Activated T-cell treated with anti-CD3 and anti-CD28 coated beads, Interleukin-2, amount 50 U/mL, for 4 hours (primary cell): ENCODE measurements at regions not wholly inside any gene's neighbourhood (a gene's known extent, or its start where the extent isn't known, plus 50 kb on each side); places are given as distances from the start of the nearest gene placed in this dataset.

Experiments
- ATAC-seq, 2 donors: fragments of 200-7000 bp; cut with Tn5 transposase; one replicate each; pipeline ENCODE4 v1.10.0; 2021
- DNase-seq: peaks from one replicate; pipeline ENCODE4 v3.0.0-alpha.2; 2020
- H3K27me3 Mint-ChIP-seq: one replicate; pipeline ENCODE4 v1.8.0; 2021; ENCODE audit warnings: low read depth, mixed read lengths
- H3K36me3 Mint-ChIP-seq: one replicate; pipeline ENCODE4 v1.8.0; 2022; ENCODE audit warnings: mixed read lengths; ENCODE audit not compliant: insufficient read depth
- H3K4me1 Mint-ChIP-seq: one replicate; pipeline ENCODE4 v1.8.0; 2021; ENCODE audit warnings: low read depth, mixed read lengths
- H3K4me3 Mint-ChIP-seq: one replicate; pipeline ENCODE4 v1.8.0; 2021; ENCODE audit warnings: mild to moderate bottlenecking, moderate library complexity, mixed read lengths
- H3K9me3 Mint-ChIP-seq: one replicate; pipeline ENCODE4 v1.8.0; 2021; ENCODE audit warnings: mixed read lengths

DNA sequence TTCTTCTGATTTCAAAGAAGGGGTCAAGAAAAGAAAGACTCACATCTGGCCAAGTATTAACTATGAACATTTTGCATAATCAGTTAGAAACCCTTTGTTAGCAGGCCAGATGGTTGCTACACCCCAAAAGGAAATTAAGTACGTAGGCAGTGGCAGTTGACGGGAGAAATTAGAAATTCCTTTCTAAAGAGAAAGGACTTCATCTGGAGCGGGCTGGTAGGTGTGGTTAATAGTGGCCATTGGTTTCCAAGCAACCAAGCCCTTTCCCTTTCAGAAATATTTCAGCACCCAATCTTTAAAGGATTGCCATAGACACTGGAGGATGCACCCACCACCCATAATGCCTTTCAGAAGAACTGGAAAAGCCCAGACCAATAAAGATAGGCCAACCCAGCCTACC, 235.7 kb upstream of the LDB2 start:
- Mint-ChIP-seq H3K36me3 (no peaks in the 10 kb centered on the region), H3K27me3 (peaks cover 5% of the 10 kb centered on the region), H3K4me3 (no peak overlapping the region), H3K4me1 (no peaks in the 10 kb centered on the region), H3K9me3 (peaks cover 12% of the 10 kb centered on the region)
- DNase-seq (no peak), ATAC-seq (no peak)

DNA sequence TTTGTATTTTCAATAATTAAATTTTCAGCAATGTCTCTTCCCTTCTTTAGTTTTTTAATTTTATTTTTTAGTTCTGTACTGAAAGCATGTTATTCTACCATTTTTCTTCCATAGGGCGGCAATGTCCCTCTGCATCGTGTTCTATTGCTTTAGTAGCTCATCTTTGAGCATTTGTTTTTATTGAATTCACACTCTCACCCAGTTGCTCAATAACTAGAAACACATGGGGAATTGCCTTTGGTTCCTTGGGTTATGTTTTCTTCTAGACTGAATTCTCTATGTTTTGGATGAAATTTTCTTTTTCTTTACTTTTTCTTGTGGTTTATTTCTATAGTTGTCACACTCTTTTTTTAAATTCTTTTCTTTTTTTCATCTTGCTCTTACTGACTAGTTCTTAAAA, 233.8 kb upstream of the LDB2 start:
- no peaks in the 10 kb centered on the region for H3K4me1 Mint-ChIP-seq
- H3K27me3 Mint-ChIP-seq: peaks cover 5% of the 10 kb centered on the region
- H3K4me3 Mint-ChIP-seq: no peak overlapping the region
- ATAC-seq (no peak), DNase-seq (no peak)
- H3K9me3 Mint-ChIP-seq: peaks cover 6% of the 10 kb centered on the region
- H3K36me3 Mint-ChIP-seq: no peaks in the 10 kb centered on the region

DNA sequence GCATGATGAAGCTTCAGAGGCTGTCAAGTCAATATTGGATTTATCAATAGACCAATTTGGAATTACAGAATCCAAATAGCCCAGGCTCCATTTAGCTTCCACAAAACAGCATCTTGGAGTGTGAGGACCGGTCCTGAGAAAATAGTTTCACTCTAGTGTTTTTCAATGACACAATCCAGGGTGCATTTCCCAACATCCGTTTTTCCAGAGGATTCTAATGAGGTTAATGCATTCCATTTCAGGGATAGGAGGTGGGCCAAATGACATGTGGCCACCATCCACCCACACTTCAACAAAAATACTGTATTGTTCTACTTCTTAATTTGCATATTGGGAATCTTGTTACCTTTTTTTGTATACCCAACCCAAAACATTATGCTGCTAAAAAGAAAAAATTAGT, 229.8 kb upstream of the LDB2 start:
- Mint-ChIP-seq H3K36me3 (no peaks in the 10 kb centered on the region), H3K4me3 (no peak overlapping the region), H3K9me3 (no peaks in the 10 kb centered on the region), H3K4me1 (no peaks in the 10 kb centered on the region), H3K27me3 (no peaks in the 10 kb centered on the region)
- DNase-seq (no peak), ATAC-seq (no peak)

DNA sequence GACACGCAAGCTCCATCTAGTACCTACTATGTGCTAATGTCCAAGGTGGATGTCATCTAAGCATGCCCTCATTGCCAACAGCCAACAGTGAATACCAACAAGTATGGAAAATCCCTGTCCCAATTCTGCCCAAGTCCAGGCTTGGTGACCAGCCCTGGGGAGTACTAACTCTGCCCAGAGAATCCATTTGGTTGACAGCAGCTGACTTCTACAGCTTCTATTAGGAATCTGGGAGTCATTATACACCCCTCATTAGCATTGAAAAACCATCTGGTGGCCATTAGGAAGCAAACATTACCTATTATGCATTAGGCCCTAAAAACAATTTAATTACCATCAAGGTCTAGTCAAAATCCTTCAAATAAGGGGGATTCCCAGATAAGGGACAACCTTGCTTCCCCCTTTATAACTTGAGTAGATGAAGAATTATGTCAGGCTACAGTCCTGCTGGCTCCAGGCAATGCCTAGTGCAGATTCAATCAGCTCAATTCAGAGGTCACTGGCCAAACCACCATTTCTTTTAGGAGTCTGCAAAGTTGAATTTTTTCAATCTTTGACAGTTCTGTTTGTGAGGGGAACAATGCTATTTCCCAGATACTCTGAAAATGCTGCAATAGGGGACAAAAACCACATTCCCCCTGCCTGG, 228.0 kb upstream of the LDB2 start:
- Mint-ChIP-seq H3K36me3 (no peaks in the 10 kb centered on the region), H3K9me3 (no peaks in the 10 kb centered on the region)
- ATAC-seq: no peak

GRCh38 chr4:17124767-17125166, 226.3 kb upstream of the LDB2 start:
- Mint-ChIP-seq H3K4me3 (no peak overlapping the region), H3K9me3 (no peaks in the 10 kb centered on the region), H3K27me3 (no peaks in the 10 kb centered on the region), H3K36me3 (no peaks in the 10 kb centered on the region), H3K4me1 (no peaks in the 10 kb centered on the region)
- DNase-seq: no peak
- ATAC-seq: no peak

More for the DNA sequence above, 228.0 kb upstream of the LDB2 start:
- DNase-seq: no peak
- Mint-ChIP-seq H3K4me1 (no peaks in the 10 kb centered on the region), H3K27me3 (no peaks in the 10 kb centered on the region), H3K4me3 (no peak overlapping the region)

DNA sequence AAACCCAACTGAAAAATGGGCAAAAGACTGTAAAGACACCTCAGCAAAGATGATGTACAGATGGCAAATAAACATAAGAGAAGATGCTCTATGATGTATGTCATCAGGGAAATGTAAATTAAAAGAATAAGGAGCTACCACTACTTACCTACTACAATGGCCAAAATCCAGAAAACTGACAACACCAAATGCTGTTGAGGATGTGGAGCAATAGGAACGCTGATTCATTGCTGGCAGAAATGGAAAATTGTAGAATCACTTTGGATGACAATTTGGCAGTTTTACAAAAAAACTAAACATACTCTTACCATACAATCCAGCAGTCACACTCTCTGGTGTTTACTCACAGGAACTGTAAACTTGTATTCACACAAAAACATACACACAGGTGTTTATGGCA, 222.3 kb upstream of the LDB2 start:
- H3K4me1 Mint-ChIP-seq: no peaks in the 10 kb centered on the region
- no peak overlapping the region for H3K4me3 Mint-ChIP-seq
- no peaks in the 10 kb centered on the region for H3K36me3 Mint-ChIP-seq
- peaks cover 2% of the 10 kb centered on the region for H3K27me3 Mint-ChIP-seq
- no peak for ATAC-seq
- no peaks in the 10 kb centered on the region for H3K9me3 Mint-ChIP-seq
- DNase-seq: no peak

GRCh38 chr4:17117746-17118145, 219.3 kb upstream of the LDB2 start:
- no peak overlapping the region for H3K4me3 Mint-ChIP-seq
- ATAC-seq (no peak), DNase-seq (no peak)
- H3K9me3 Mint-ChIP-seq: no peaks in the 10 kb centered on the region
- H3K27me3 Mint-ChIP-seq: peaks cover 4% of the 10 kb centered on the region
- H3K4me1 Mint-ChIP-seq: no peaks in the 10 kb centered on the region
- no peaks in the 10 kb centered on the region for H3K36me3 Mint-ChIP-seq

DNA sequence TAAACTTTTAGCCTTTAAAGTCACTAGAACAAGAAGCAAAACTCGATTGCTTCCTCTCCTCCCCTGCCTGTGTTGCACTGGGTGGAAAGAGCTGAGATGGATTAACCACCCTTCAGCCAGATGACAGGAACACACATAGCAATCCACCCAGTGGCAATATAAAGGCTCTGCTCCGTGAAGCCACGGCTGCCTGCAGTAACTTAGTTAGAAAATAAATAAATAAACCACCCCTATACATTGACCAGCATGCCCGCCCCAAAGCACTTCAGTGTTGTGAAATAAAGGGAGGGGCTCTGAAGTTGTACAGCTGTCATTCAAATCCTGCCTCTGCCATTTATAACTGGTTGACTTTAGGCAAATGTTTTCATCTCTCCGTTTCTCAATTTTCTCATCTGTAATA, 217.1 kb upstream of the LDB2 start:
- H3K9me3 Mint-ChIP-seq: no peaks in the 10 kb centered on the region
- no peaks in the 10 kb centered on the region for H3K36me3 Mint-ChIP-seq
- ATAC-seq: no peak
- H3K4me1 Mint-ChIP-seq: no peaks in the 10 kb centered on the region
- H3K27me3 Mint-ChIP-seq: peaks cover 4% of the 10 kb centered on the region
- no peak overlapping the region for H3K4me3 Mint-ChIP-seq
- no peak for DNase-seq

DNA sequence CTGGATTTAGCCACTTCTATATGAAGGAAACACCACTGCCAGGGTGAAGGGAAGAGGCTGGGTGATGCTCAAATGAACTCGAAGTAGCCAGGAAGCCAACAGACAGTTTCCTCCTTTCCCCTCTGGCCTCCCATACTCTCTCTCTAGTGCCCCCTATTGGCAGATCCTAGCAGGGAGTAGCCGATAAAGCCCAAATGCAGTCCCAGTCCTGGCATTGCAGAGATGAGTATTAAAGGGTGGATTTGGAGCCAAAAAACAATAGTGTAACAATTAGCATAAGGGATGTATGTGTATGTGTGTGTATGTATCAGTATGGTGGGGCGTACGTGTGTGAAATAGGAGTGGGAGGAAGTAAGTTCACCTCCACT, 213.8 kb upstream of the LDB2 start:
- ATAC-seq (no peak), DNase-seq (no peak)
- no peaks in the 10 kb centered on the region for H3K4me1 Mint-ChIP-seq
- H3K27me3 Mint-ChIP-seq: peaks cover 4% of the 10 kb centered on the region
- H3K36me3 Mint-ChIP-seq: no peaks in the 10 kb centered on the region
- no peak overlapping the region for H3K4me3 Mint-ChIP-seq
- peaks cover 6% of the 10 kb centered on the region for H3K9me3 Mint-ChIP-seq

DNA sequence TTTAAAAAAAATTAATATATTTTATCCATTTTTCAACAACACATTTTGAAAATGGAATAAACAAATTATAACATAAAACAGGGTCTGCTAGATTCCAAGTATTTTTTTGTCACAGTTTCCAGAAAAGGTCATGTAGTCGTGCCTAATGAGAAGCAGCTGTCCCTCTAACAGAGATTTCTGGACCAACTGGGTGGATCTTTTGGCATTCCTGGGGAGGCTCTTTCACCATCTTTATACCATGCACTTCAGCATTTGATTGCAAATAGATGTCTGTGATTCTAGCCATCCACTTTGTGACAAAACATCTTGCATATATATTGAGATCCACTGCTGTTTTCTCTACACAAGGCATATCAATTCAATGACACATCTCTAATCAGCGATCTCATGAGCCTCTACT, 210.7 kb upstream of the LDB2 start:
- H3K27me3 Mint-ChIP-seq: peaks cover 2% of the 10 kb centered on the region
- peaks cover 6% of the 10 kb centered on the region for H3K9me3 Mint-ChIP-seq
- H3K4me3 Mint-ChIP-seq: no peak overlapping the region
- no peak for DNase-seq
- H3K4me1 Mint-ChIP-seq: no peaks in the 10 kb centered on the region
- H3K36me3 Mint-ChIP-seq: no peaks in the 10 kb centered on the region
- no peak for ATAC-seq

- Mint-ChIP-seq H3K4me3 (no peak overlapping the region), H3K4me1 (no peaks in the 10 kb centered on the region), H3K27me3 (no peaks in the 10 kb centered on the region), H3K9me3 (no peaks in the 10 kb centered on the region), H3K36me3 (no peaks in the 10 kb centered on the region)
- ATAC-seq: no peak
- no peak for DNase-seq
These were observed 204.8 kb upstream of the LDB2 start for GRCh38 chr4:17103231-17103630.

GRCh38 chr4:17098996-17099395, 200.6 kb upstream of the LDB2 start:
- no peak overlapping the region for H3K4me3 Mint-ChIP-seq
- no peak for DNase-seq
- peaks cover 2% of the 10 kb centered on the region for H3K27me3 Mint-ChIP-seq
- ATAC-seq: no peak
- H3K36me3 Mint-ChIP-seq: no peaks in the 10 kb centered on the region
- no peaks in the 10 kb centered on the region for H3K9me3 Mint-ChIP-seq
- H3K4me1 Mint-ChIP-seq: no peaks in the 10 kb centered on the region

DNA sequence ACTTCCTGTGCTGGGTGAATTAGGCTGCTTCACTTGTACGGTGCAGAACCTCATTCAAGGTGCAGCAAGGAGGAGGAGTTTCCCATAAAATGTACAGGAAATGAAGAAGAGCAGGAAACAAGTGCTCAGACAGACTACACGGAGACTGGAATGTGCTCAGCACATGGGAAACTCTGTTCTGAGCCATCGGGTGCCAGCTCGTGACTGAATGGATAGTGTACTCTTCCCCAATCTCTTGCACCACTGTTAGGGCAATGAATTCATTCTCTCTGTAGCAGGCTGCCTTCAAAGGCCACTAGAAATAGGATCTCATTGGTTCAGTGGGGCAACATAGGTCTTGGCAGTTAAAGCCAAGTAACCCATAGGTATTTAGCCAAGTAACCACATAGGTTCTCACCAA, 200.0 kb upstream of the LDB2 start:
- DNase-seq (no peak), ATAC-seq (no peak)
- no peaks in the 10 kb centered on the region for H3K36me3 Mint-ChIP-seq
- no peak overlapping the region for H3K4me3 Mint-ChIP-seq
- H3K9me3 Mint-ChIP-seq: no peaks in the 10 kb centered on the region
- H3K4me1 Mint-ChIP-seq: no peaks in the 10 kb centered on the region
- peaks cover 2% of the 10 kb centered on the region for H3K27me3 Mint-ChIP-seq

- no peaks in the 10 kb centered on the region for H3K9me3 Mint-ChIP-seq
- peaks cover 2% of the 10 kb centered on the region for H3K27me3 Mint-ChIP-seq
- DNase-seq (no peak), ATAC-seq (no peak)
- no peaks in the 10 kb centered on the region for H3K36me3 Mint-ChIP-seq
- H3K4me3 Mint-ChIP-seq: no peak overlapping the region
- no peaks in the 10 kb centered on the region for H3K4me1 Mint-ChIP-seq
These were observed 198.9 kb upstream of the LDB2 start for GRCh38 chr4:17097362-17097761.

- DNase-seq: no peak
- no peaks in the 10 kb centered on the region for H3K9me3 Mint-ChIP-seq
- H3K4me1 Mint-ChIP-seq: no peaks in the 10 kb centered on the region
- ATAC-seq: no peak
- peaks cover 2% of the 10 kb centered on the region for H3K27me3 Mint-ChIP-seq
- no peak overlapping the region for H3K4me3 Mint-ChIP-seq
- H3K36me3 Mint-ChIP-seq: no peaks in the 10 kb centered on the region
These were observed 198.2 kb upstream of the LDB2 start for GRCh38 chr4:17096692-17097091.

- no peak for DNase-seq
- H3K4me1 Mint-ChIP-seq: no peaks in the 10 kb centered on the region
- H3K4me3 Mint-ChIP-seq: no peak overlapping the region
- no peak for ATAC-seq
- H3K27me3 Mint-ChIP-seq: peaks cover 2% of the 10 kb centered on the region
- no peaks in the 10 kb centered on the region for H3K36me3 Mint-ChIP-seq
- H3K9me3 Mint-ChIP-seq: no peaks in the 10 kb centered on the region
These were observed 197.3 kb upstream of the LDB2 start for GRCh38 chr4:17095771-17096170.
